GM12865 (cell line): ENCODE measurements at regions not wholly inside any gene's neighbourhood (a gene's known extent, or its start where the extent isn't known, plus 50 kb on each side); places are given as distances from the start of the nearest gene placed in this dataset.

Experiments used
- DNase-seq: peaks from one replicate; pipeline ENCODE4 v3.0.0; 2010; ENCODE audit warnings: low read depth
- H3K4me3 ChIP-seq: 2 replicates; pipeline ENCODE4 v1.5.1; 2011; ENCODE audit warnings: mild to moderate bottlenecking, low read depth, low read length, control low read depth
- TF ChIP-seq, protein P1 (sequence below): IDR thresholded peaks from 2 replicates; pipeline ENCODE4 v1.5.1; 2011; ENCODE audit warnings: low read length, control low read depth, low read depth, inconsistent platforms; ENCODE audit not compliant: insufficient read depth; ENCODE audit errors: missing control alignments

GRCh38 chr5:133839090-133839489 lies 129.3 kb downstream of the C5orf15 start:
- TF ChIP-seq, protein P1, sequence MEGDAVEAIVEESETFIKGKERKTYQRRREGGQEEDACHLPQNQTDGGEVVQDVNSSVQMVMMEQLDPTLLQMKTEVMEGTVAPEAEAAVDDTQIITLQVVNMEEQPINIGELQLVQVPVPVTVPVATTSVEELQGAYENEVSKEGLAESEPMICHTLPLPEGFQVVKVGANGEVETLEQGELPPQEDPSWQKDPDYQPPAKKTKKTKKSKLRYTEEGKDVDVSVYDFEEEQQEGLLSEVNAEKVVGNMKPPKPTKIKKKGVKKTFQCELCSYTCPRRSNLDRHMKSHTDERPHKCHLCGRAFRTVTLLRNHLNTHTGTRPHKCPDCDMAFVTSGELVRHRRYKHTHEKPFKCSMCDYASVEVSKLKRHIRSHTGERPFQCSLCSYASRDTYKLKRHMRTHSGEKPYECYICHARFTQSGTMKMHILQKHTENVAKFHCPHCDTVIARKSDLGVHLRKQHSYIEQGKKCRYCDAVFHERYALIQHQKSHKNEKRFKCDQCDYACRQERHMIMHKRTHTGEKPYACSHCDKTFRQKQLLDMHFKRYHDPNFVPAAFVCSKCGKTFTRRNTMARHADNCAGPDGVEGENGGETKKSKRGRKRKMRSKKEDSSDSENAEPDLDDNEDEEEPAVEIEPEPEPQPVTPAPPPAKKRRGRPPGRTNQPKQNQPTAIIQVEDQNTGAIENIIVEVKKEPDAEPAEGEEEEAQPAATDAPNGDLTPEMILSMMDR, result no peak
- DNase-seq, result no peak
- no peak overlapping the region for H3K4me3 ChIP-seq

- TF ChIP-seq, protein P1, result no peak
- H3K4me3 ChIP-seq, result no peak overlapping the region
- no peak for DNase-seq
Measured at GRCh38 chr5:133838286-133838685, 130.1 kb downstream of the C5orf15 start.

DNA sequence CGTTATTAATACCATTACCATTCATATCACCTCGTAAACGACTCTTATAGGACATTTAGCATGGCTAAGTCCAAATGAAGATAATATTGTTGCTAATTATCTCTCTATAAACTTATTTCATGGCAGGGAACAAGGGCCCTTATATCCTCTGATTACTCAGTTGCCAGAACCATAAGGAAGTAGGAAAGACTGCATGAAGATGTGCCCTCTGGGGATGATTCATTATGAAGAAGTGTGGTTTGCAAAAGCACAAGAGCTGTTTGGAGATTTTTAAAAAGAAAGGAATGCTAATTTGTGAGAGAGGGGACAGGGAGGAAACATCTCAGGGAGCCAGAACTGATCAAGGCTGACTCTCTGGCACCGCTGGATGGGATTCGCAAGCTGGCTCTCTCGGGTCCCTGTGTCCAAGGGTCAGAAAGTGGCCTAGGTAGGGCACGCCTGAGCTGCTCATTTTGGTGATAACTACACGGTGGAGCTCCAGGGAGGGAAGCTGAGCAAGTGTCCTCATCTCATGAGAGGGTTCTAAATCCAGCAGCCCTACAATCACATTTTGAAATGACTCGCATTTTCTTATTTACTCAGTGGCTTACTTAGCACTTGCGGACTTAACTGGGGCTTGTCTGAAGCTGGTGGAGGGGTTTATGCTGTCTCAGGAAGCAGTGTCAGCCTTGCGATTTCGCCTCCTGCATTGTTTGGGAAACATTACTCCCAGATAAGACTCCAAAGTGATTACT lies 136.8 kb downstream of the C5orf15 start:
- no peak for DNase-seq
- TF ChIP-seq, protein P1, result no peak
- H3K4me3 ChIP-seq, result no peak overlapping the region

DNA sequence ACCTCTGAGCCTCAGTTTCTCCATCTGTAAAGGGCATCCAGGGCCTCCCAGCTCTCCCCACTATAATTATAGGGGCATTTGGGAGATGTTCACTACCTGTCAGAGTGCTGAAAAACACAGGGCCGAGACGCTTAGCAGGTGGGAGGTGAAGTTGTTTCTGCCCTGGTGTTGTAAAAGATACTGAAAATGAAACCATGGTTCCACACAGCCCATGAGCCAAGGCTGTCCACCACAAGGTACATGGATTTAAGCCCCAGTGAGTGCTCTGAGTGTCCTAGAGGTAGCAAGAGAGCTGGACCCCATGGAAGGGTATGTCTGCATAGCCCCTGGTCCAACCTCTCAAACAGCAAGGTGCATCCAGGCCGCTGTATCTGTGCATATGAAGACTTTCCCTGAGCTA lies 137.5 kb downstream of the C5orf15 start:
- TF ChIP-seq, protein P1, result no peak
- H3K4me3 ChIP-seq, result no peak overlapping the region
- DNase-seq, result peak; percentile 16

DNA sequence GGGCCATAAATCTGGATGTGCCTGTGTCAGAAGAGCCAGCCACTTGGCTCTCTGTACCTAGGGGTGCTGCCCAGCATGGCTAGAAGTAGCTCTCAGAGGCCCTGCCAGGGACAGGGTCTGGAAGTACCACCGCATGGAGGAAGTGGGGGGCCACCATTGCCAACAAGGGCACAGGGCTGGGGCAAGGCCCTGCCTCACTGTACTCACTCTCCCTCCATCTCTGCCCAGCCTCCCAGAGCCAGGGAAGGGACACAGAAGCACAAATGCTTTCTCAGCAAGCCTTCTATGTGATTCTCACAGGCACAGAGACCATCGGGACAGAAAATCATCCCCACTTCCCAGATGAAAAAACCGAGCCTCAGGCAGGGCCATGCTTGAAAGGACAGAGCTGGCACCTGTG lies 138.1 kb downstream of the C5orf15 start:
- H3K4me3 ChIP-seq, result no peak overlapping the region
- TF ChIP-seq, protein P1, result no peak
- DNase-seq, result no peak

DNA sequence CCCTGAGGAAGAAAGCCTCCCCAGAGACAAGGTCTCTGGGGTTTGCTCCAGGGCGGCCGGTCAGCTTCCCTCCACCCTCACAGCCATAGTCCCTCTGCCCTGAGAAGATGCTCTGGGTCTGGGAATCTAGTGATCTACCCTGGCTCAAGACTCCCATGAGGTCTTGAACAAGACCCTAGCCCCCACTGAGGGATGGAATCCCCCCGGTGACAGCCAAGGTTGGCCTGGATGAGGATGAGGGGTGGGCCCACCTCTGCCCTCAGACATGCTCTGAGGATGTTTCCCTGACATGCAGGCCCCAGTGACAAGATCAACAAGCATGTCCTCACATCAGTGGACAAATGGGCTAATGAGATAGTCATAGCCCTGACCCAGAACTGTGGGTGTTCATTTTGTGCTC lies 138.6 kb downstream of the C5orf15 start:
- TF ChIP-seq, protein P1, result no peak
- H3K4me3 ChIP-seq, result no peak overlapping the region
- no peak for DNase-seq

- H3K4me3 ChIP-seq, result no peak overlapping the region
- no peak for DNase-seq
- TF ChIP-seq, protein P1, result no peak
Measured at GRCh38 chr5:133828722-133829121, 139.7 kb downstream of the C5orf15 start.
